ENCODE measurements at regions not wholly inside any gene's neighbourhood (a gene's known extent, or its start where the extent isn't known, plus 50 kb on each side); places are given as distances from the start of the nearest gene placed in this dataset.

DNA sequence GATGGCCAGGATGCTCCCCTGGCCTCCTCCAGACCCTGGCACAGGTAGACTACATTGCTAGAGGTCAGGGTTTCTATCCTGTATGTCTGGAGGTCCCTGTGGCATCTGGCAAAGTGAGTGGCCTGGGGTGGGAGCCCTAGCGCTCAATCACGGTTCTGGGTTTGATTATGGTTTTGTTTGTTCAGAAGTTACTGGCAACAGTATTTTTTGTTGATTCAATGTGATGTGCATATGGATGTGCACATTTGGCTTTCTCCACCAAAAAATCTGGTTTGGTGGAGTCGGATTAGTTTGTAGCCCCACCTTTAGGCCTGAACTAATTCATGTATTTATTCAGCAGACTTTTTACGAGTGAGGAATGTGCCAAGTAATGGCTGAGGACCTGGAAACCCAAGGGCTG is 109.7 kb downstream of the VEGFA start:
- TF ChIP-seq CTCF (IDR thresholded peaks at IDR 0.05 in 2 of 3, conservative IDR thresholded peaks at IDR 0.05 in 1 of 3; ENCODE audit: insufficient read depth in 2 of 3, low read depth in 1 of 3, low read length in 3 of 3) (no peak), GABPA (tag; conservative IDR thresholded peaks at IDR 0.05; ENCODE audit: low read depth) (no peak), HIVEP1 (CRISPR knock-in tag; IDR thresholded peaks at IDR 0.05) (no peak), THRA (IDR thresholded peaks at IDR 0.05) (no peak), MYNN (IDR thresholded peaks at IDR 0.05) (no peak), MYNN (CRISPR knock-in tag; IDR thresholded peaks at IDR 0.05) (no peak), TCF7L2 (IDR thresholded peaks at IDR 0.05; ENCODE audit: low read depth, low read length) (no peak), BCL6 (CRISPR knock-in tag; IDR thresholded peaks at IDR 0.05) (no peak), MYC (IDR thresholded peaks at IDR 0.05; ENCODE audit: low read depth, low read length) (no peak), MYC (CRISPR knock-in tag; IDR thresholded peaks at IDR 0.05; ENCODE audit: borderline replicate concordance, low read depth) (no peak), ZNF121 (CRISPR knock-in tag; conservative IDR thresholded peaks at IDR 0.05) (no peak), ELF2 (CRISPR knock-in tag; IDR thresholded peaks at IDR 0.05) (no peak)
- TF ChIP-seq, protein P1, sequence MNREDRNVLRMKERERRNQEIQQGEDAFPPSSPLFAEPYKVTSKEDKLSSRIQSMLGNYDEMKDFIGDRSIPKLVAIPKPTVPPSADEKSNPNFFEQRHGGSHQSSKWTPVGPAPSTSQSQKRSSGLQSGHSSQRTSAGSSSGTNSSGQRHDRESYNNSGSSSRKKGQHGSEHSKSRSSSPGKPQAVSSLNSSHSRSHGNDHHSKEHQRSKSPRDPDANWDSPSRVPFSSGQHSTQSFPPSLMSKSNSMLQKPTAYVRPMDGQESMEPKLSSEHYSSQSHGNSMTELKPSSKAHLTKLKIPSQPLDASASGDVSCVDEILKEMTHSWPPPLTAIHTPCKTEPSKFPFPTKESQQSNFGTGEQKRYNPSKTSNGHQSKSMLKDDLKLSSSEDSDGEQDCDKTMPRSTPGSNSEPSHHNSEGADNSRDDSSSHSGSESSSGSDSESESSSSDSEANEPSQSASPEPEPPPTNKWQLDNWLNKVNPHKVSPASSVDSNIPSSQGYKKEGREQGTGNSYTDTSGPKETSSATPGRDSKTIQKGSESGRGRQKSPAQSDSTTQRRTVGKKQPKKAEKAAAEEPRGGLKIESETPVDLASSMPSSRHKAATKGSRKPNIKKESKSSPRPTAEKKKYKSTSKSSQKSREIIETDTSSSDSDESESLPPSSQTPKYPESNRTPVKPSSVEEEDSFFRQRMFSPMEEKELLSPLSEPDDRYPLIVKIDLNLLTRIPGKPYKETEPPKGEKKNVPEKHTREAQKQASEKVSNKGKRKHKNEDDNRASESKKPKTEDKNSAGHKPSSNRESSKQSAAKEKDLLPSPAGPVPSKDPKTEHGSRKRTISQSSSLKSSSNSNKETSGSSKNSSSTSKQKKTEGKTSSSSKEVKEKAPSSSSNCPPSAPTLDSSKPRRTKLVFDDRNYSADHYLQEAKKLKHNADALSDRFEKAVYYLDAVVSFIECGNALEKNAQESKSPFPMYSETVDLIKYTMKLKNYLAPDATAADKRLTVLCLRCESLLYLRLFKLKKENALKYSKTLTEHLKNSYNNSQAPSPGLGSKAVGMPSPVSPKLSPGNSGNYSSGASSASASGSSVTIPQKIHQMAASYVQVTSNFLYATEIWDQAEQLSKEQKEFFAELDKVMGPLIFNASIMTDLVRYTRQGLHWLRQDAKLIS (CRISPR knock-in tag; IDR thresholded peaks at IDR 0.05), result no peak

Measured in K562 (cell line).